HEK293 (cell line): ENCODE measurements at regions not wholly inside any gene's neighbourhood (a gene's known extent, or its start where the extent isn't known, plus 50 kb on each side); places are given as distances from the start of the nearest gene placed in this dataset.

Experiments used
- CTCF ChIA-PET: fragments of 350-600 bp; formaldehyde crosslinking; extraction: SDS; loops from one replicate; lab custom pipeline; 2021; ENCODE audit warnings: antibody characterized with exemption; lab: Yijun Ruan, JAX
- POLR2A ChIA-PET: fragments of 300-600 bp; formaldehyde crosslinking; extraction: SDS; loops from one replicate; lab custom pipeline; 2020; ENCODE audit warnings: antibody characterized with exemption, inconsistent platforms; lab: Yijun Ruan, JAX
- H3K27ac ChIP-seq: fragments of 200-500 bp; sonication (Bioruptor generic); 2 replicates; pipeline ENCODE4 v1.5.1; 2014; ENCODE audit warnings: low read depth, low read length, control low read depth, inconsistent platforms; ENCODE audit errors: extremely low read depth
- H3K36me3 ChIP-seq, 2 experiments: fragments of 200-500 bp in 1 of 2; sonication (Bioruptor generic) in 1 of 2; 1 replicate in 1 of 2; 2 replicates in 1 of 2; pipeline ENCODE4 v1.5.1; 2014 to 2017; ENCODE audit warnings: inconsistent platforms in 2 of 2, low read length in 2 of 2; ENCODE audit not compliant: control insufficient read depth in 2 of 2, insufficient read depth in 1 of 2
- H3K4me1 ChIP-seq: fragments of 200-500 bp; sonication (Bioruptor generic); 2 replicates; pipeline ENCODE4 v1.5.1; 2014; ENCODE audit warnings: mild to moderate bottlenecking, low read length, inconsistent platforms; ENCODE audit not compliant: control insufficient read depth, insufficient read depth
- H3K4me3 ChIP-seq: 2 replicates; pipeline ENCODE4 v1.5.1; 2011; ENCODE audit warnings: low read depth, mild to moderate bottlenecking, control low read depth, low read length, moderate library complexity
- H3K9me3 ChIP-seq: fragments of 200-500 bp; sonication (Bioruptor generic); 2 replicates; pipeline ENCODE4 v1.5.1; 2014; ENCODE audit warnings: low read depth, low read length, inconsistent platforms; ENCODE audit not compliant: control insufficient read depth, insufficient read depth
- BCL6B ChIP-seq: fragments of 450-650 bp; formaldehyde crosslinking; IDR thresholded peaks from 2 replicates; pipeline ENCODE4 v1.5.1; 2017; ENCODE audit warnings: missing biosample characterization, missing genetic modification characterization
- KLF17 ChIP-seq: fragments of 450-650 bp; formaldehyde crosslinking; IDR thresholded peaks from 2 replicates; pipeline ENCODE4 v1.5.1; 2016; ENCODE audit warnings: missing biosample characterization, missing genetic modification characterization
- KLF7 ChIP-seq: fragments of 450-650 bp; formaldehyde crosslinking; IDR thresholded peaks from 2 replicates; pipeline ENCODE4 v1.5.1; 2016; ENCODE audit warnings: missing biosample characterization, missing genetic modification characterization, borderline replicate concordance
- KLF8 ChIP-seq: fragments of 450-650 bp; formaldehyde crosslinking; IDR thresholded peaks from 2 replicates; pipeline ENCODE4 v1.5.1; 2016; ENCODE audit warnings: missing biosample characterization, missing genetic modification characterization
- KLF9 ChIP-seq: fragments of 450-650 bp; formaldehyde crosslinking; IDR thresholded peaks from 2 replicates; pipeline ENCODE4 v1.5.1; 2016; ENCODE audit warnings: missing biosample characterization, missing genetic modification characterization, low read depth
- MZF1 ChIP-seq: fragments of 450-650 bp; formaldehyde crosslinking; IDR thresholded peaks from 2 replicates; pipeline ENCODE4 v1.5.1; 2017; ENCODE audit warnings: missing biosample characterization, missing genetic modification characterization, borderline replicate concordance
- PRDM2 ChIP-seq: fragments of 450-650 bp; formaldehyde crosslinking; IDR thresholded peaks from 2 replicates; pipeline ENCODE4 v1.5.1; 2016; ENCODE audit warnings: missing biosample characterization, missing genetic modification characterization, borderline replicate concordance
- TCF7L2 ChIP-seq: IDR thresholded peaks from 2 replicates; pipeline ENCODE4 v1.6.1; 2011; ENCODE audit warnings: low read depth, mild to moderate bottlenecking, inconsistent platforms, low read length, moderate library complexity, borderline replicate concordance
- TSHZ1 ChIP-seq: fragments of 450-650 bp; formaldehyde crosslinking; IDR thresholded peaks from 2 replicates; pipeline ENCODE4 v1.5.1; 2016; ENCODE audit warnings: missing biosample characterization, missing genetic modification characterization, borderline replicate concordance
- YY2 ChIP-seq: fragments of 450-650 bp; formaldehyde crosslinking; IDR thresholded peaks from 2 replicates; pipeline ENCODE4 v1.5.1; 2016; ENCODE audit warnings: missing biosample characterization, missing genetic modification characterization
- ZNF174 ChIP-seq: fragments of 450-650 bp; formaldehyde crosslinking; IDR thresholded peaks from 2 replicates; pipeline ENCODE4 v1.5.0; 2017; ENCODE audit warnings: missing biosample characterization, mild to moderate bottlenecking, missing genetic modification characterization
- ZNF214 ChIP-seq: fragments of 450-650 bp; formaldehyde crosslinking; IDR thresholded peaks from 2 replicates; pipeline ENCODE4 v1.5.1; 2017; ENCODE audit warnings: missing biosample characterization, mild to moderate bottlenecking, missing genetic modification characterization, borderline replicate concordance
- ZNF426 ChIP-seq: fragments of 450-650 bp; formaldehyde crosslinking; IDR thresholded peaks from 2 replicates; pipeline ENCODE4 v1.5.1; 2017; ENCODE audit warnings: missing biosample characterization, missing genetic modification characterization, mild to moderate bottlenecking, inconsistent platforms, moderate library complexity
- ZNF449 ChIP-seq: fragments of 450-650 bp; formaldehyde crosslinking; IDR thresholded peaks from 2 replicates; pipeline ENCODE4 v1.5.1; 2017; ENCODE audit warnings: missing biosample characterization, mild to moderate bottlenecking, missing genetic modification characterization, moderate library complexity
- ZNF561 ChIP-seq: fragments of 450-650 bp; IDR thresholded peaks from 2 replicates; pipeline ENCODE4 v1.5.1; 2018; ENCODE audit warnings: missing biosample characterization, missing genetic modification characterization, borderline replicate concordance
- ZNF660 ChIP-seq: fragments of 450-650 bp; IDR thresholded peaks from 2 replicates; pipeline ENCODE4 v1.5.1; 2018; ENCODE audit warnings: missing biosample characterization, mild to moderate bottlenecking, missing genetic modification characterization
- ZNF704 ChIP-seq: fragments of 450-650 bp; formaldehyde crosslinking; IDR thresholded peaks from 2 replicates; pipeline ENCODE4 v1.5.1; 2016; ENCODE audit warnings: missing biosample characterization, missing genetic modification characterization
- ZNF837 ChIP-seq: fragments of 450-650 bp; formaldehyde crosslinking; IDR thresholded peaks from 2 replicates; pipeline ENCODE4 v1.5.1; 2016; ENCODE audit warnings: missing biosample characterization, missing genetic modification characterization

- H3K9me3 ChIP-seq = no peaks in the 10 kb centered on the region
- no peaks in the 10 kb centered on the region for H3K36me3 ChIP-seq
- no peak for TF ChIP-seq ZNF426 (tag by site-specific recombination)
- TF ChIP-seq TSHZ1 = no peak
- no peak for TF ChIP-seq ZNF174 (tag by site-specific recombination)
- TF ChIP-seq ZNF660 (tag by site-specific recombination) = no peak
- TF ChIP-seq ZNF449 (tag by site-specific recombination) = no peak
- TF ChIP-seq ZNF214 = no peak
- TF ChIP-seq PRDM2 (tag by site-specific recombination) = no peak
- TF ChIP-seq KLF7 (tag by site-specific recombination) = no peak
- TF ChIP-seq KLF8 (tag by site-specific recombination) = no peak
- no peak for TF ChIP-seq MZF1 (tag by site-specific recombination)
- no peak for TF ChIP-seq ZNF561 (tag by site-specific recombination)
- no peak for TF ChIP-seq BCL6B
- no peak overlapping the region for H3K4me3 ChIP-seq
- H3K4me1 ChIP-seq = no peaks in the 10 kb centered on the region
- POLR2A ChIA-PET = no interaction called here
- CTCF ChIA-PET = interaction anchor here (0.6 to 0.7 kb wide), 2 partner anchors 9 to 238 kb away, joined by 3 to 4 read pairs; no protein-coding TSS in a partner anchor
- H3K27ac ChIP-seq = no peak overlapping the region
Measured at GRCh38 chr5:158530115-158530514, 569.6 kb downstream of the EBF1 start.

- POLR2A ChIA-PET = no interaction called here
- H3K36me3 ChIP-seq = no peaks in the 10 kb centered on the region
- CTCF ChIA-PET = interaction anchor here (0.5 to 0.6 kb wide), 4 partner anchors 10 to 699 kb away, joined by 4 to 8 read pairs (median 4); no protein-coding TSS in a partner anchor
- no peak overlapping the region for H3K27ac ChIP-seq
- H3K4me3 ChIP-seq = no peak overlapping the region
- no peaks in the 10 kb centered on the region for H3K4me1 ChIP-seq
- H3K9me3 ChIP-seq = no peaks in the 10 kb centered on the region
- TF ChIP-seq ZNF704 (tag by site-specific recombination) (no peak), KLF8 (tag by site-specific recombination) (no peak), KLF9 (tag by site-specific recombination) (no peak), ZNF837 (tag by site-specific recombination) (no peak), TCF7L2 (no peak), YY2 (tag by site-specific recombination) (no peak), KLF17 (no peak)
Measured at GRCh38 chr5:158529454-158529853, 570.3 kb downstream of the EBF1 start.
